Non-pigmented ciliary epithelial cell (primary cell): ENCODE measurements at regions not wholly inside any gene's neighbourhood (a gene's known extent, or its start where the extent isn't known, plus 50 kb on each side); places are given as distances from the start of the nearest gene placed in this dataset.

ENCODE experiments used
- DNase-seq: peaks from one replicate; pipeline ENCODE4 v3.0.0-alpha.2; 2010; ENCODE audit warnings: low read depth

DNA sequence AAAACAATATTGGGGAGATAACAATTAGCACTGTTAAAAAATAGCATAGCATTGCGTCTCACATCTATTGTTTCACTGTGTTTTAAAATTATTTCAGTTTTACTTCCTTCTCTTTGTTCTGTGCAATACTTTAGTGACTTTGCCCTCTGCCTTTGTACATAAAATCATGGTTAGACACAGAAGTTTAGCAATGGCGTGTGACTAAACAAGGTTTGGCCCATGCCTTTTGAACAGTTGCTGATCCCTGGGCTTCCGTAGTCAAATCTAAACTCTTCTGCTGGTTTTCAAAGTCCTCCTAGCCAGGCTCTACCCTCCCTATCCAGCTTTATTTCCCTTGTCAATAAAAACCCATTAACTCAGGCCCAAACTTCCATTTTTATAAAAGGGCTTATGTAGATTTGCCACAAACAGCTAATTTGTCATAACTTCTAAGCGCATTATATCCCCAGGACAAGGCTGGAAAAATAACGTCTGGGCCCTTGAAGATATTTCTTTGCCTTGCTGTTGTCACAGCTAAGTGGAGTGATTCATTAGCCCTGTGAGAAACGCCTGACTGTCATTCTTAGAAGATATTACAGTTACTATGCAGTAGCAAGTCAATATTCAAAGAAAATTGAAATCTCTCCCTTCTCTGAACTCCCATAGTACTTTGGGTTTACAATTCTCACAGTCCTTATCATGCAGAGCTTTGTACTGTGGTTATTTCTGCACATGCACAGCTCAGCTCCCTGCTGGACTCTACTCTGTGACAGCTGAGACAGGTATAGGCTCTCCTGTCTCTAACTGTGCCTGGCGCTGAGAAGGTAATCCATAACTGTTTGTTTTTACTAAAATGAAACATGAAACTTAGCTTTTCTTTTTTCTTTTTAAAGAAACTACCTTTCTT is 123.4 kb upstream of the SLC24A5 start:
- DNase-seq: no peak

DNA sequence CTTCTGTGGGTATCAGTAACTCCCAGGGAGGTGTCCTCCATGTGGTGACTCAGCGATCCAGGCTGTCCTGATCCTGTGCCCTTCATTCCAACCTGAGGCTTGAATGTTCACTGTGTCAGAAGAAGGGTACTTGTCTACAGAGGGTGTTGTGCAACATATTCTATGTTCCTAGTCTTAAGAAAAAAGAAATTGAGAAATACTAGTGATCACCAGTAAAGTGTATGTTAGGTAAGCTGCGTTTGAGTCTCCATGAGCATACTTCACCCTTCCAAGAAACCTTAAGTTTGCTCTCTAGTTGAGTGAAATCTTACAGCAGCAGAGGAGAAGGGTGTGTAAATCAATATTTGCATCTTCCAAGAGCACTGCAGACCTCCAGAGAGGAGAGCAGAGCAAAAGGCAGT is 122.2 kb upstream of the SLC24A5 start:
- DNase-seq: no peak

DNA sequence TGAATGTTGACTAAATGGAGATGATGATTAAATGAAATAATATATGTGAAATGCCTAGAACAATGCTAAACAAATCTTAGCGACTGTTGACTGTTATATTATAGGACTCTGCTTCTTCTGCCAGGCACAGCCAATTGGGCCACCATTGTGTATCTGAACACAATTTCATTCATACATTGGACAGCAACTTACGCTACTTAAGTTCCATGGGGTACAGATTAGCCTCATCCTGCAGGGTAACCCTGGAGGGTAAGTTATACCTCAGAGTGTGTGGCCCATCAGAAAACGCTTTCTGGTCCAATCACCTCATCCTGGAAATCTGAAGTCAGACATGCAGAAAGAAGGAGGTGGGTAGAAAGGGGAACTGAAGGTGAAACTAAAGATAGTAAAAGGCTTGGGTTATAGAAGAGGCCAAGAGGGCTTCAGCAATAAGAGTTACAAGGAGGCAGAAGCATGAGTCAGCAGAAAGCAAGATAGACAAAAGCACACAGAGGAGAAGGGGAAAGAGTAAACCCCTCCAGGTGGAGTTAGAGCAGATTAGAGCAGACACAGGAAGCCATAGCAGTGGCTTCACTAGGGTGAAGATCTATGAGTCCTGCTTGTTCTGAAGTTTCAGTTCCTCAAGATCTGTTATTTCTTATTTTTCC is 119.3 kb upstream of the SLC24A5 start:
- no peak for DNase-seq

DNA sequence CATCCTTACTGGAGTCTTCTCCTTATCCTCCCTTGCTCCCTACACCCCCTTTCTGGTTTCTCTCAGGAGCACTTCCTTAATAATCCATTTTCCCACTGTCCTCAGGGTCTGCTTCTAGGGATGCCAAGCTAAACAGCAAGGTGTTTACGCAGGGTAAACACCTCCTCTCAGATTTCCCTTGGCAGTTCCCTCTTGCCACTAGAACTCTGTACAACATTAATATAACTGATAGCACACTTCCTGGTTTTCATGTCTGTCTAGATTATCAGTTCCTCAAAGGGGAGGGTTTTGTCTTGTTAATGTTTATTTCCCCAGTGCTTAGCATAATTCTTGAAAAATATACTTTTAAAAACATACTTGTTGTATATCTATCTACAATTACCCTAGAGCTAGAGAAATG is 118.0 kb upstream of the SLC24A5 start:
- no peak for DNase-seq

DNA sequence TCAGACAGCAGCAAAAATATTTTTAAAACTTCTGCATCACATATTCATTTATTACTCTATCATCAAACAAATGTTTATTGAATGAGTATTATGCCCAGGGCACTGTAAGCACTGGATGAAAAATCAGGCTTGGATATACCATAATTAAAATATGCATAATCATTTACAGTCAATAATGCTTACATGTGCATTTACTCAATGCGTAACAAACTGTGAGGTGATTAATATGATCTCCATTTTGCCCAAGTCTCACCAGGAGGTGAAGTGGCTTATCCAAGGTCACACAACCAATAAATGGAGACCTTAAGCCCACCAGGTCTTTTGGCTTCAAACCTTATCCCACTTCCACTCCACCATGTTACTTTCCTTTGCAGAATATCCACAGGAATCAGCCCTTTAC is 117.3 kb upstream of the SLC24A5 start:
- no peak for DNase-seq

DNA sequence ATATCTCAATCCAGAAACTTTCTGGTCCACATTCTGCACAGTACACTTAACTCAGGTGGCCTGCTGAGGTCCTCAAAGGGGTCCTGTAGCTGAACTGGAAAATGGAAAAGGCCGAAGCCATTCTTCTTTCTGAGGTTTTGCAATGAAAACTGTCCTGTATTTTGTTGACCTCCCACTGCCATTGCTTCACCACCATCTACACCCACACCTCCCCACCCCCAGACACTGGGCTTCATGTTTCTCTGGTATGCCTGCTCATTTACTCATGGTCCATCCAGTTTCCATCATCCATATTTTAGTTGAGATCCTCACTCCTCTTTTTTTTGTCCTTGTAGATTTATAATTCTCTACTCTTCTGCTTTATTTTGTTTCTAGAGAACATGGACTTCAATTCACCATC is 115.7 kb upstream of the SLC24A5 start:
- DNase-seq: no peak

DNA sequence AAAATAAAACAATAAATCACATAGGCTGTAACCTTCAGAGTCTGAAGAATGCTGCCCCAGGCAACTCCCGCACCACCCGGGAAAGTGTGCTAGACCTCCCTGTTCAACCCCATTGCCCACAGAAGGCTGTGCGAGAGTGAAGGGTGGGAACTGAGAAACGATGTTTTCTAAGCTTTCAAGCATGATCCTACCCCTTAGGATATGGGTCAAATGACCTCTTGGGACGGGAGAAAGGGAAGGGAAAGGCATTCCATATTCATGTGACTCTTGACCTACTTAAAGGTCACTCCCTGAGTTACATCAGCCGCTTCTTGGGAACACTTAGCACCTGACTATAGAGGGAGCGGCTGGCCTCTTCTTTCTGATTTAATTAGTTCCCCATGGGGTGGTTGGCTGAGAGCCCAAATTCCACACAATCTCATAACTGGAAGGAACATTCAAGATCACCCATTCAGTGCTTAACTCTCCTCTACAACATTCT is 114.7 kb upstream of the SLC24A5 start:
- DNase-seq: no peak

DNA sequence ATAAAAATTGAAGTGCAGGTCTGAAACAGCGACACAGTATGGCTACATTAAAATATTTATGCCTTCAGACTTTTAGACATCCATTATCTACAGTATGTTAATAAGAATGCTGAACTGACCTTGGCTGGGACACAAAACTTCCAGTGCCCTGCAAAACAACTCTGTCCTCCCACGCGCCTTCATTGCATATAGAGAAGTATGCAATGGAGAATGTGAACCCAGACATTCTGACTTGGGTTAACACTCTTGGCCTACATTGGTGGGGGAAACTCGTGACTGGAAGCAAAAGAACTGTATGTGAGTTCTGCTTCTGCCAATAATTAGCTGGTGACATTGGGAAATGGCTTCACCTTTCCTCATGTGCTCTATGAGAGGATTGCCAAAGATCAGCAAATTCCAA is 110.5 kb upstream of the SLC24A5 start:
- no peak for DNase-seq

DNA sequence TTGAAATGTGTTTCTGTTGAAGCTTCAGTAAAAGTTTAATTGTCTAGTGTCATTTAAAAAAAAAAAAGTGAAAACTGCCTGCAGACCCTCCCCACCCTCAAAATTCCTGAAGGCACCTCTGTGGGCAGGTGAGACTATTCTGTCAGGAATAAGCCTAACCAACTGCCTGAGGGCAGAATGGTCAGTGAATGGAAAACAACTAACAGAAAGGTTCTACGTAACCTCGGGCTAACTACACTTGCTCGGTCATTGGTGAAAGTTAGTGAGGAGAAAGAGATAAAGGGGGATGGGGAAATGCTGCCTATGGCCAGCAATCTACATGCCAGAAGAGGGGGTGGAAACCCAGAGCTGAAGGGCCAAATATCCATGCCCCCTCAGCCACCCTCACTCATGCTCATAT is 108.6 kb upstream of the SLC24A5 start:
- no peak for DNase-seq

DNA sequence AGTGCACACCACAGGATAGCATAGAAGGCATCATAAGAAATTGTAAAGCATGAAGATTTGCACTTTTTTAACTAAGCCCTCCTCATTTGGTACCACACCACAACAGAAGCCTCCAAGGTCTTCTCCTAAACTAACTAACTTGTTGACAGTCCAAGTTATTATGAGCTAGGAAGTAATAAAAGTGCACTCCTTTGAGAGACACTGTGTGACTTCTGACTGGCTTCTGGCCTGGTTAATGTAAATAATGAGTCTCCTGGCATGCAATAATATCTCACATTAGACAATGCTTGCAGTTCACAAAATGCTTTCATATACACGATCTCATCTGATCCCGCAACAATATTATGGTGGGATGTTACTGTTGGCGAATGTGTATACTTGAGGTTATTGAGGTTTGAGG is 103.9 kb upstream of the SLC24A5 start:
- no peak for DNase-seq

DNA sequence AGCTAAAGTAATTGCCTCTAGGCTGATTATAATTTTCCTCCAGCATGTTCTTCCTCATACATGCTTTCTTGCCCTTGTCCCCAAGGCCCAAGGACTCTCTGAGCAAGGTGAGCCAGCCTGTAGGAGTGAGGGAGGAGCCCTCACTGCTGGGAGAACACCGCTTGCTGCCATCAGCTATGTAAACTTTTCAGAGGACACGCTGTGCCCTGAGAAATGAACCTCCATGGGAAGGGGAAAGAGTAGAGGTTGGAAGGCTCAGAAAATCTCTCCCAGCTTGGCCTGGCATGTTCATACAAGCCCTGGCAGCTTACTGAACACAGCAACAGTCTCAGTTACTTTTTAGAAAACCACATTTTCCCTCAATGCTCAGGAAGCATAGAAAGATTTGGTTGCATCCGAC is 103.0 kb upstream of the SLC24A5 start:
- DNase-seq: no peak

DNA sequence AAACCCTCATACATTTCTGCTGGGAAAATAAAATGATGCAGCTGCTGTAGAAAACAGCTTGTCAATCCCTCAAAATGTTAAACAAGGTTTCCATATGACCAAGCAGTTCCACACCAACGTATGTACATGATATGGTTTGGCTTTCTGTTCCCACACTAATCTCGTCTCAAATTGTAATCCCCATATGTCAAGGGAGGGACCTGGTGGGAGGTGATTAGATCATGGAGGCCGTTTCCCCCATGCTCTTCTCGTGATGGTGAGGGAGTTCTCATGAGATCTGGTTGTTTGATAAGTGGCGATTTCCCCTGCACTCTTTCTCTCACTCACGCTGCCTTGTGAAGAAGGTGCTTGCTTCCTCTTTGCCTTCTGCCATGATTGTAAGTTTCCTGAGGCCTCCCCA is 100.6 kb upstream of the SLC24A5 start:
- DNase-seq: no peak

DNA sequence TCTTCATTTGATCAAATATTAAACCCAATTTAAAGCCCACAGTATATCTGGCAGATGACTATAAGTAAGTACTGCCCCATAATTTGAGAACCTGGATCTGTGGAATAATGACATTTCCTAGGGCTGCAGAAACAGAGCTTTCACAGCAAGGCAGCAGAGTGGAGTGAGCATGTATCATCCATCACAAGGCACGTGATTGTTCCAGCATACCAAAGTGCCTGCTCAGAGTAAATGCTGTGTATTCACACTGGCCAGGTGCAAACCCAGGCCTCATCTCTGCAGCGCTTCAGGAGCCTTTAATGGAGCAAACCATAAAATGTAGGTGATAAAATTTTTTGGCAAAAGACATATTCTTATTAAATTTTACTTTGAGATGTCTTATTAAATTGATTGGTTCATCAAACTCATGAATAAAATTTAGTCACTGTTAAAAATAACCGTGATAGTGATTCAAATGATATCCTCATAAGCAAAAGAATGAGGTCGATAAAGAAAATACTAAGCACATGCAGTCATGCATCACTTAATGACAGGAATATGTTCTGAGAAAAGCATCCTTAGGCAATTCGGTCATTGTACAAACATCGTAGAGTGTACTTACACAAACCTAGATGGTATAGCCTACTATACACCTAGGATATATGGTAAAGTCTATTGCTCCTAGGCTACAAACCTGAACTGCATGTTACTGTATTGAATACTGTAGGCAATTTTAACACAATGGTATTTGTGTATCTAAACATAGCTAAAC is 99.3 kb upstream of the SLC24A5 start:
- DNase-seq: no peak

DNA sequence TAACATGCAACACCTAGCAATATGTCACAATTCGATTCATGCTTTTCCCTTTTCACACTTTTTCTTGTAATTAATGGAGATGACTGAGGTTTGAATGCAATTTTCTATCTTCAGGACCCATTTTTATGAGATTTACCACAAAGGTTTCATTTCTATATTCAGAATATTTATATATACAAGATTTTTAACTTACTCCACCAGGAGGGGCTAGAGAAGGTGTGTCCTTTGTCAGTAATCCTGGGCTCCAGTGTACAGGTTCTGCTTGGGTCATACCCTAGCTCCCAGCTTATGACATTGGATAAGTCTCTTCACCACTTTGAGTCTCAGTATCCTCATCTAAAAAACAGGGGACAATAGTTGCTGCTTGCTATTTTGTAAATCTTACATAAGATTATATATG is 95.7 kb upstream of the SLC24A5 start:
- DNase-seq: no peak

DNA sequence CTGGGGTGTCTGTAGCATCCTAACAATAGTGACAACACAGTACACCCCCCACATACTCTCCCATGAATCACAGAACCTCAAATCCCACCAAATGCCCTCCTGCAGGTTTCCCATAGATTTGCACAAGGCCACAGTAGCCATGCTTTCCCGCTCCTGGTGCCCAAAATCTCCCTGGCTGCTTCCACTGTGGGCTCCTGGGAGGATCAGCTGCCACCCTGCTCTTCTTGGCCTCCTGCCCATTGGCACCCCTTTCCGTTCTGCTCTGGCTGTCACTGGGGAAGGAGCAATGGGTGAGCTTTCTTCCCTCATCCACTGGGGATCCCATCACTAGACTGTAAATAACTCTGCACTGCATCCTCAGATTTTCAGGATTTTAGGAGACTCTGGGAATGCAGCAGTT is 92.1 kb upstream of the SLC24A5 start:
- DNase-seq: no peak

DNA sequence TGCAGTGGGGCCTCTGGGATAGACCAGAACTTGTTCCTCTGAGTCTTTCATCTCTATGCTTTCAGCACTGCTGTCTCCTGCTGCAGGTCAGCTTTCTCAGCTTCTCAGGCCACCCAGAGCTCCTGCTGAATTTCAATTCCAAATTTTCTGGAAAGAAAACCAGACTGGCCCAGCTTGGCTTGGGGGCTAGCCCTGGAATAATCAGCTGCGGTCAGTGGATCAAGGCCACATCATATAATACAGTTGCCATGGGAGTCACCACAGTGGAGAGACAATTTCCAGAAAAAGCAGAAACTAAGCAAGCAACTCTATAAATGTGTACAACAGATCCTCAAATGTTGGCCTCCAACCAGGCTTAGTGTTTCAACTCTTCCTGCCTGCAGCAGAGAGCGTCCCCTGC is 91.1 kb upstream of the SLC24A5 start:
- no peak for DNase-seq

DNA sequence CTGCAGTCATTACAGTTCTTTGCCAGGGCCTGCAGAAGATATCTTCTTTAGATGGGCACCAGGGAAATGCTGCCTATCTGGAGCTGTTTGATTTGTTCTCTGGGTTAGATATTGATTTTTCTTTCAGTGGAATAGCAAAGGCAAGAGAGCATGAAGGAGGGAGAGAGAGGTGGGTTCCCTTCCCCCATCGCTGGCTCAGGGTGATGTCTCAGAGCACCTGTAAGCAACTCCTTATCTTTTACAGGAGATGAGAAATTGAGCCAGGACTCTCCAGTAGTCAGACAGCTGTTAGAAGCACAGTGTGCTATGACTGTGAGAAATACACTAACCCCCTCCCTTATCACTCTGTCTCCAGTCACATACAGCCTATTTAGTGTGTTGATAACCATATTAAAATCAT is 89.3 kb upstream of the SLC24A5 start:
- DNase-seq: no peak

DNA sequence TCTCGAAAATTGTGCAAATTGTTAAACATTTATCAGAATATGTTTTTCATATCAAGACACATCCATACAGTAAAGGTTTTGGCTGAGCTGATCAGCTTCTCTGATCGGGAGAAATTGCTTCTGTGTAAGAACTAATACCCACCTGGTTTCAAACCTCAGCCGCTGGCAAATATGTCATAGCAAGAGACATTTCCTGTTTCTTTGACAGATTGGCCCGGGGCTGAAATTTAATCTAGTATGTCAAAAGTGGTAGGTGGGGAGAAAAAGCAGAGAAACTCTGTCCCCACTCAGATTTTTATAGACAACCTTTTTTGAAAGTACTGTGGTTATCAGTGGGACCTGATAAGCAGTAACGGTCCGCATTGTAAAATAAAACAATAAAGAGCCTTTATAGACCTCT is 88.8 kb upstream of the SLC24A5 start:
- DNase-seq: no peak

DNA sequence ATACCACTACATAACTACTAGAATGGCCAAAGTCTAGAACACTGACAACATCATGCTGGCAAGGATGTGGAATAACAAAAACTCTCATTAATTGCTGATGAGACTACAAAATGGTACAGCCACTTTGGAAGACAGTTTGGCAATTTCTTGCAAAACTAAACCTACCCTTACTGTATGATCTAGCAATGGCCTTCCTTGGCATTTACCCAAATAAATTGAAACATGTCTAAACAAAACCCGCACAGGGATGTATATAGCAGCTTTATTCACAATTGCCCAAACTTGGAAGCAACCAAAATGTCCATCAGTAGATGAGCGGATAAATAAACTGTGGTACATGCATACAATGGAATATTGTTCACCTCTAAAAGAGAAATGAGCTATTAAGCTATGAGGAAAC is 87.9 kb upstream of the SLC24A5 start:
- no peak for DNase-seq

DNA sequence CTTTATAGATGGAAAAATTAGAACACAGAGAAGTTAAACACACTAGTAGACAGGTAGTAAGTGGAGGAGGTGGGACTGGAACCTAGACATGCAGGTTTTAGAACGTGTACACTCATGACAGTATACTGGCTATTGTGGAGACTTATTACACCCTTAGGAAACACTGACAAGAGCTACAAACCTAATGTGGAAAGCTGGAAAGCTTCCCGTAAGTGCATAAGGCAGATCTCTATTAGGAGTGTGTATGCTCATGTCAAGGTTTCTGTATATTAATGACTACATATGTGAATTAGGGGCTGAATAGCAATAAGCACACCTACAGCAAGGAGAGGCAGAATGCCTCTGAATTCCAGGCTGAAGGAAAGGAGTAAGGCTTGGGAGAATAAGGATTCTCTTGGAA is 82.6 kb upstream of the SLC24A5 start:
- DNase-seq: no peak

DNA sequence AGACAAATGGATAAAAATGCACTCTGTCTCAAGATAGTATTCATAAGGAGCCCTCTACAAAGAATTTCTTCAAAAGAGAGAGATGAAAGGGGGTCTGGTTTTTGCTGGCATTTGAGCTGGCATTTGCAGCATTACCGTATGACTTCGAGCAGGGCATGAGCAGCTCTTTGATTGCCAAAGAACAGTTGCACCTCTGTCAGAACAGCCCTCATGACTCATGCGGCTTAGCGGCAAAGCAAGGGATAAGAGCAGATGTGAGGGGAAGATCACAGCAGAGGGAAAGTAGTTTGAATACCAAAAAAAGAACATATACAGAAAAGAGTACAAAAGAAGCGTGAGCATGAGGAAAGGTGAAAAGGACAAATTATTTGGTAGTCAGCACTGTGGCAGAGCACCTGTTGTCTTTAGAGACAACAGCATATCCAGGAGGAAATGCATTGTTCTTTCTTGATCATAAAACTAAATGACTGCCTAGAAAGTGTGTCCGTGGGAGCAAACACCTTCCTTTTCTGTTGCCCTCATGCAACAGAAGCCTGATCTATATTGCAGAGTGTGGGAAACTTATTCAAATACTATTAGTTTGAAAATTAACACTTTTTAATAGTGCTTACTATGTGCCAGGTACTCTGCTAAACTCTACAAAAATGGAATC is 80.5 kb upstream of the SLC24A5 start:
- peak; percentile 10 for DNase-seq

DNA sequence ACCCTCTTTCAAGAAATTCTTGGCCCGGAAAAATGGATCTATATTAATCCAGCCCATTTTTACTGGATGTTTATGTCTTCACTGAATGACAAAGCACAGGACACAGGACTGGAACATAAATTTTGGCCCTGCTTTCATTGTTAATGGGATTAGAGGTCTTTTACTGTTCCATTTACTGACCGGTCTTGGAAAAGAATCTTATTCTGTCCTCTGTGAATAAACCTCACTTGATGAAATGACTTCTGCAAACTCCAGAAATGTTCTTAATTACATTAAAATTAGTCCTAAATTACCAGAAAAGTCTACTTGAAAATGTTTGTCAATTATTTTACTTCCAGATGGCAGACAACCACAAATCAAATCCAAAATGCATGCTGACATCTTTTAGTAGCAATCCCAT is 79.3 kb upstream of the SLC24A5 start:
- no peak for DNase-seq
